Transverse colon (tissue), 4 donors: ENCODE measurements at regions not wholly inside any gene's neighbourhood (a gene's known extent, or its start where the extent isn't known, plus 50 kb on each side); places are given as distances from the start of the nearest gene placed in this dataset.

Experiments
- POLR2A ChIP-seq: fragments of 450-650 bp; IDR thresholded peaks from one replicate; pipeline ENCODE4 v1.6.1; 2016; ENCODE audit warnings: antibody characterized with exemption, mild to moderate bottlenecking, moderate library complexity
- POLR2AphosphoS5 ChIP-seq, 3 donors: sonication (generic); formaldehyde crosslinking; IDR thresholded peaks; one replicate each; pipeline ENCODE4 v1.6.1; 2016; ENCODE audit warnings: antibody characterized with exemption in 3 of 3
- TF ChIP-seq, protein P1 (sequence below), 5 experiments: fragments of 200-600 bp in 3 of 5; fragments of 450-650 bp in 2 of 5; sonication (generic) in 3 of 5; IDR thresholded peaks; 1 replicate in 2 of 5; 2 replicates in 3 of 5; pipeline ENCODE4 v1.5.1; 2016 to 2017; ENCODE audit warnings: antibody characterized with exemption in 5 of 5, inconsistent platforms in 3 of 5, mild to moderate bottlenecking in 2 of 5, moderate library complexity in 1 of 5

DNA sequence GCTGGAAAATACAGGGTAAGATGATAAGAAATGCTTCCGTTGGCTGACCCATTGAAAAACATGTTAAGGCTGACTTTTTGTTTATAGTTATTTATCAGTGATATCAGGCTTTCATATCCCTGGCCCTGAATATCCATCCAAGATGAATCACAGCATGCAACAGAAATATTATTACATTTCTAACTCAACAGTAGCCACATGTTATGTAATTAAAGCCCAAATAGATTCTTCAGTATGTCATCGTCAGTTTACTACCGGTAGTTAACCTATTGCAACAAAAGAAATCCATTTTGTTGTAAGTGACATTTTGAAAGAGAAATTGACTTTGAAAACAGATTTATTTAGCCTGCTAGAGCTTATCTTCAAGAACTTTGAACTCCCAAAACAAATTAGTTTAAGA, 354.1 kb upstream of the CELF2 start:
- TF ChIP-seq, protein P1, sequence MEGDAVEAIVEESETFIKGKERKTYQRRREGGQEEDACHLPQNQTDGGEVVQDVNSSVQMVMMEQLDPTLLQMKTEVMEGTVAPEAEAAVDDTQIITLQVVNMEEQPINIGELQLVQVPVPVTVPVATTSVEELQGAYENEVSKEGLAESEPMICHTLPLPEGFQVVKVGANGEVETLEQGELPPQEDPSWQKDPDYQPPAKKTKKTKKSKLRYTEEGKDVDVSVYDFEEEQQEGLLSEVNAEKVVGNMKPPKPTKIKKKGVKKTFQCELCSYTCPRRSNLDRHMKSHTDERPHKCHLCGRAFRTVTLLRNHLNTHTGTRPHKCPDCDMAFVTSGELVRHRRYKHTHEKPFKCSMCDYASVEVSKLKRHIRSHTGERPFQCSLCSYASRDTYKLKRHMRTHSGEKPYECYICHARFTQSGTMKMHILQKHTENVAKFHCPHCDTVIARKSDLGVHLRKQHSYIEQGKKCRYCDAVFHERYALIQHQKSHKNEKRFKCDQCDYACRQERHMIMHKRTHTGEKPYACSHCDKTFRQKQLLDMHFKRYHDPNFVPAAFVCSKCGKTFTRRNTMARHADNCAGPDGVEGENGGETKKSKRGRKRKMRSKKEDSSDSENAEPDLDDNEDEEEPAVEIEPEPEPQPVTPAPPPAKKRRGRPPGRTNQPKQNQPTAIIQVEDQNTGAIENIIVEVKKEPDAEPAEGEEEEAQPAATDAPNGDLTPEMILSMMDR (IDR thresholded peaks at IDR 0.05): no peak
- no peak for TF ChIP-seq POLR2A
- no peak for TF ChIP-seq POLR2AphosphoS5 (IDR thresholded peaks at IDR 0.05)
